ENCODE measurements at regions not wholly inside any gene's neighbourhood (a gene's known extent, or its start where the extent isn't known, plus 50 kb on each side); places are given as distances from the start of the nearest gene placed in this dataset.

- TF ChIP-seq CTCF (CRISPR knock-in tag; IDR thresholded peaks at IDR 0.05), result no peak
- no peak for TF ChIP-seq THAP11 (CRISPR knock-in tag; IDR thresholded peaks at IDR 0.05)
- TF ChIP-seq JUNB (CRISPR knock-in tag; IDR thresholded peaks at IDR 0.05; ENCODE audit: borderline replicate concordance), result no peak
- no peak for TF ChIP-seq ZNF274 (CRISPR knock-in tag; IDR thresholded peaks at IDR 0.05)
- TF ChIP-seq RXRA (CRISPR knock-in tag; IDR thresholded peaks at IDR 0.05), result no peak
- TF ChIP-seq ZBTB7A (CRISPR knock-in tag; IDR thresholded peaks at IDR 0.05), result no peak
- no peak for TF ChIP-seq ZNF121 (CRISPR knock-in tag; IDR thresholded peaks at IDR 0.05)
- TF ChIP-seq, protein P1, sequence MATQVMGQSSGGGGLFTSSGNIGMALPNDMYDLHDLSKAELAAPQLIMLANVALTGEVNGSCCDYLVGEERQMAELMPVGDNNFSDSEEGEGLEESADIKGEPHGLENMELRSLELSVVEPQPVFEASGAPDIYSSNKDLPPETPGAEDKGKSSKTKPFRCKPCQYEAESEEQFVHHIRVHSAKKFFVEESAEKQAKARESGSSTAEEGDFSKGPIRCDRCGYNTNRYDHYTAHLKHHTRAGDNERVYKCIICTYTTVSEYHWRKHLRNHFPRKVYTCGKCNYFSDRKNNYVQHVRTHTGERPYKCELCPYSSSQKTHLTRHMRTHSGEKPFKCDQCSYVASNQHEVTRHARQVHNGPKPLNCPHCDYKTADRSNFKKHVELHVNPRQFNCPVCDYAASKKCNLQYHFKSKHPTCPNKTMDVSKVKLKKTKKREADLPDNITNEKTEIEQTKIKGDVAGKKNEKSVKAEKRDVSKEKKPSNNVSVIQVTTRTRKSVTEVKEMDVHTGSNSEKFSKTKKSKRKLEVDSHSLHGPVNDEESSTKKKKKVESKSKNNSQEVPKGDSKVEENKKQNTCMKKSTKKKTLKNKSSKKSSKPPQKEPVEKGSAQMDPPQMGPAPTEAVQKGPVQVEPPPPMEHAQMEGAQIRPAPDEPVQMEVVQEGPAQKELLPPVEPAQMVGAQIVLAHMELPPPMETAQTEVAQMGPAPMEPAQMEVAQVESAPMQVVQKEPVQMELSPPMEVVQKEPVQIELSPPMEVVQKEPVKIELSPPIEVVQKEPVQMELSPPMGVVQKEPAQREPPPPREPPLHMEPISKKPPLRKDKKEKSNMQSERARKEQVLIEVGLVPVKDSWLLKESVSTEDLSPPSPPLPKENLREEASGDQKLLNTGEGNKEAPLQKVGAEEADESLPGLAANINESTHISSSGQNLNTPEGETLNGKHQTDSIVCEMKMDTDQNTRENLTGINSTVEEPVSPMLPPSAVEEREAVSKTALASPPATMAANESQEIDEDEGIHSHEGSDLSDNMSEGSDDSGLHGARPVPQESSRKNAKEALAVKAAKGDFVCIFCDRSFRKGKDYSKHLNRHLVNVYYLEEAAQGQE (IDR thresholded peaks at IDR 0.05; ENCODE audit: borderline replicate concordance in 1 of 2, low read depth in 1 of 2, low read length in 2 of 2), result no peak
- TF ChIP-seq CEBPB (IDR thresholded peaks at IDR 0.05; ENCODE audit: borderline replicate concordance, low read depth, low read length), result no peak
- no peak for TF ChIP-seq TFAP4 (IDR thresholded peaks at IDR 0.05; ENCODE audit: borderline replicate concordance, low read depth)
- no peak for TF ChIP-seq NFE2L1 (CRISPR knock-in tag; IDR thresholded peaks at IDR 0.05; ENCODE audit: borderline replicate concordance)
Measured at GRCh38 chr11:81007046-81007445, 1566.2 kb upstream of the TENM4 start.
